K562 (cell line): ENCODE measurements at regions not wholly inside any gene's neighbourhood (a gene's known extent, or its start where the extent isn't known, plus 50 kb on each side); places are given as distances from the start of the nearest gene placed in this dataset.

Experiments
- JUN ChIP-seq, 2 experiments: sonication (generic) in 1 of 2; formaldehyde crosslinking in 1 of 2; IDR thresholded peaks; 2 replicates each; pipeline versions ENCODE4 v1.6.1 to v1.8.0; 2012 to 2022; ENCODE audit warnings: borderline replicate concordance in 2 of 2, mild to moderate bottlenecking in 2 of 2, improper control_type of control experiment in 1 of 2, low read depth in 1 of 2, low read length in 1 of 2, missing genetic modification reagents in 1 of 2
- KDM4B ChIP-seq, 2 experiments: fragments of 450-650 bp in 1 of 2; sonication (generic) in 1 of 2; IDR thresholded peaks; 2 replicates each; pipeline ENCODE4 v1.6.1; 2016 to 2017; ENCODE audit warnings: borderline replicate concordance in 2 of 2, antibody characterized with exemption in 1 of 2, low read depth in 1 of 2, mild to moderate bottlenecking in 1 of 2
- MYNN ChIP-seq, 2 experiments: sonication (generic); formaldehyde crosslinking in 1 of 2; IDR thresholded peaks; 2 replicates each; pipeline versions ENCODE4 v1.5.0 to v1.6.1; 2016 to 2020; ENCODE audit warnings: antibody characterized with exemption in 1 of 2, missing genetic modification reagents in 1 of 2
- NBN ChIP-seq: fragments of 450-650 bp; IDR thresholded peaks from 2 replicates; pipeline ENCODE4 v1.6.1; 2016; ENCODE audit warnings: low read depth, mild to moderate bottlenecking
- PHTF2 ChIP-seq: fragments of 250-450 bp; sonication (Bioruptor Pico); IDR thresholded peaks from 2 replicates; pipeline ENCODE4 v1.5.0; 2021; ENCODE audit warnings: mild to moderate bottlenecking
- PKNOX1 ChIP-seq: fragments of 450-650 bp; IDR thresholded peaks from 2 replicates; pipeline ENCODE4 v1.6.1; 2016
- POLR3A ChIP-seq: IDR thresholded peaks from 2 replicates; pipeline ENCODE4 v1.6.1; 2011; ENCODE audit warnings: borderline replicate concordance, mild to moderate bottlenecking, moderate library complexity; ENCODE audit not compliant: insufficient read length, insufficient read depth; ENCODE audit errors: extremely low read depth
- USF2 ChIP-seq: sonication (generic); formaldehyde crosslinking; IDR thresholded peaks from 2 replicates; pipeline ENCODE4 v1.5.0; 2020; ENCODE audit warnings: missing genetic modification reagents
- ZBTB7A ChIP-seq: IDR thresholded peaks from 2 replicates; pipeline ENCODE4 v1.6.1; 2011; ENCODE audit warnings: low read depth, mild to moderate bottlenecking, low read length, moderate library complexity, borderline replicate concordance; ENCODE audit not compliant: control insufficient read depth

GRCh38 chr5:139745132-139745799, 50.3 kb upstream of the PSD2 start (continued):
- TF ChIP-seq NBN (no peak), MYNN (IDR thresholded peaks at IDR 0.05) (peak; percentile 48; the same call in 1 of the 2 replicates), MYNN (CRISPR knock-in tag; IDR thresholded peaks at IDR 0.05) (no peak), PHTF2 (CRISPR knock-in tag) (no peak), POLR3A (no peak), ZBTB7A (0 out of 2 replicates have a peak, but pooled peaks have one; percentile 10), USF2 (CRISPR knock-in tag) (no peak), KDM4B (IDR thresholded peaks at IDR 0.05; ENCODE audit: borderline replicate concordance in 2 of 2, low read depth in 1 of 2) (no peak), JUN (IDR thresholded peaks at IDR 0.05; ENCODE audit: borderline replicate concordance, low read depth, low read length) (no peak), JUN (CRISPR knock-in tag; IDR thresholded peaks at IDR 0.05; ENCODE audit: borderline replicate concordance) (0 out of 2 replicates have a peak, but pooled peaks have one; percentile 40), PKNOX1 (peak; percentile 35; the same call in 1 of the 2 replicates)
